Bronchial epithelial cell (primary cell): ENCODE measurements at regions not wholly inside any gene's neighbourhood (a gene's known extent, or its start where the extent isn't known, plus 50 kb on each side); places are given as distances from the start of the nearest gene placed in this dataset.

ENCODE experiments used
- DNase-seq: peaks from one replicate; pipeline ENCODE4 v3.0.0-alpha.2; 2010; ENCODE audit warnings: low read depth
- FAIRE-seq: peaks from 2 replicates; lab custom pipeline; 2011; peaks lifted over from hg19 to GRCh38; lab: Jason Lieb, UNC
- H3K27me3 ChIP-seq: 2 replicates; pipeline ENCODE4 v1.5.1; 2011; ENCODE audit warnings: low read length; ENCODE audit not compliant: control insufficient read depth, insufficient read depth
- H3K36me3 ChIP-seq: 2 replicates; pipeline ENCODE4 v1.5.1; 2011; ENCODE audit warnings: low read length; ENCODE audit not compliant: control insufficient read depth, insufficient read depth
- H3K4me3 ChIP-seq: 2 replicates; pipeline ENCODE4 v1.5.1; 2011; ENCODE audit warnings: mild to moderate bottlenecking, low read depth, low read length, control low read depth
- CTCF ChIP-seq: IDR thresholded peaks from 2 replicates; pipeline ENCODE4 v1.5.1; 2011; ENCODE audit warnings: mild to moderate bottlenecking, moderate library complexity, low read length, control low read depth, inconsistent platforms; ENCODE audit not compliant: insufficient read depth, severe bottlenecking

DNA sequence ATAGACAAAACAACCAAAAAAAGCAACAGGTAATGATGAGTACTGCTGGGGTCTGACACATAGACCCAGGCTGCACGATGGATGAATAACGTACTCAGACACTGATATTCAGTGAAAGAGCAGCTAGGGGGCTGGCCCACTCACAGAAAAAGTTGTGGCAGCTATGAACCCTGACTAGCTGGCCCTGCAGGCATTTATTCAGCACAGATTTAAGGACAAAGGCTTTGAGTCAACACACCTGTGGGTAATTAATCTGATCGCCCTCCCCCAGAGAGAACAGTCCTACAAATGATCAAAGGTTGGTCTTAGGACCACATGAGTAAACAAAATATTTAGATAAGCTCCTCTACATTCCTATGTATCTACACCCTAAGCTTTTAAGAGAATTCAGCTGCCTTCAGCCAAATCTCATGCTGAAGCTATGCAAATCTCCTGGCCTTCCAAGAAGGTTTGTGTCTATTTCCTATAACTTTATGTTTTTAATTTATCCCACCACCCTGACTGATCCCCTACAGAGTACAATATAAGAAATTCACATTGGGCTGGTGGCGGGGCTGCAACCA, 81.7 kb upstream of the NXT1 start:
- H3K36me3 ChIP-seq, result no peaks in the 10 kb centered on the region
- FAIRE-seq (no peak), DNase-seq (no peak)
- no peak overlapping the region for H3K4me3 ChIP-seq
- no peak for TF ChIP-seq CTCF
- no peaks in the 10 kb centered on the region for H3K27me3 ChIP-seq

DNA sequence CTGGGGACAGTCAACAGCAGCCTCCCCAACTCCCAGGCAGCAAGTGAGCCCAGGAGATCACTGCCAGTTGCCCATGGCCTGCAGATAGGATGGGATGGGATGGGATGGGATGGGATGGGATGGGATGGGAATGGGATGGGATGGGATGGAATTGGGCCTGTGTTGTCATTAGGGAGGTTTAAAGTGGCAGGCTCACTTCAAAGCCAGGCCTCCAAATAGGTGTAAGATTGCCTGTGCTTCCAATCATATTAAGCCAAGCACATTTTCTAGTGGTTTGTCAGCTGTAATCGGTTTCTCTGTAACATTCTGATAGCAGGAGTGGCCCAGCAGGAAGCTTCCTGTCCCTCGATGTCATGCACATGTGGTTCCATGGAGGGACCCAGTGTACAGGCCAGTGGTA, 82.7 kb upstream of the NXT1 start:
- Histone ChIP-seq H3K27me3 (no peaks in the 10 kb centered on the region), H3K36me3 (no peaks in the 10 kb centered on the region), H3K4me3 (no peak overlapping the region)
- FAIRE-seq (no peak), DNase-seq (no peak)
- no peak for TF ChIP-seq CTCF

DNA sequence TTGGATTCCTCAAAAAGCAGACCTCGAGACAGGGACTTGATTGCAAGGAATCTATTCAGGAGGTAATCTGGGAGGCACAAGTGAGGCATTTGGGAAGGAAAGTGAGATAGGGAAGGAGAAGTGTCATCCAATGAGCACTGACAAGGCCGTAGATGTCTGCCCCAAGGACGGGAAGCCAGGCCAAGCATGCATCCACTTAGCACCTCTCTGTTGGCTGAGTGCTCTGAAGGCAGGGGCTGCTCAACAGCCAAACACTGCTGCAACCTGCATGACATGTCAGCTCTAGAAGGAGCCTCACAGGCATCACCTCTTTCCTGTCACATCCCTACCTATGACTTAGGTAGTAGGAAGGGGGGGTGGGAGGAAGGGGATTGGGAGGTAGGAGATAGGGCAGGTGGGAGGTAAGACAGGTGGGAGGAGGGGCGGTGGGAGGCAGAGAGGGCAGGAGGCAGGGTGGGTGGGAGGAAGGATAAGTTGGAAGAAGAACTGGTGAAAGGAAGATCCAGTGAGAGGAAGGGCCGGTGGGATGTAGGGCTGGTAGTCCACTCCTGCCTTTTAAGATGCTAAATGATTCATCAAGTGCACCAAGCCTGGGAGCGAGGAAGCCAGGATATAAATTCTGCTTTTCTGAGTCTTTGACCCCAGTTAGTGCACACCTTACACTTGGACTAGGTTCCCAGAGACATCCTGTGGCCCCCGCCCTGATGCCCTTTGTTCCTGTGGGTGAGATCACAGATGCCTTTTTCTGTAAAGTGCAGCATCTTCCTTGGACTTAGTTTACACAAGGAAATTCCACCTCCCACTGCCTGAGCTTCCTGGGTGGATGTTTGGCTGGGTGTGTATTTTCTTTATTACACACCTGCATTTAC, 83.8 kb upstream of the NXT1 start:
- Histone ChIP-seq H3K36me3 (no peaks in the 10 kb centered on the region), H3K27me3 (no peaks in the 10 kb centered on the region), H3K4me3 (no peak overlapping the region)
- DNase-seq (no peak), FAIRE-seq (no peak)
- no peak for TF ChIP-seq CTCF

GRCh38 chr20:23265226-23265625, 85.4 kb upstream of the NXT1 start:
- FAIRE-seq (no peak), DNase-seq (no peak)
- no peak overlapping the region for H3K4me3 ChIP-seq
- H3K36me3 ChIP-seq, result no peaks in the 10 kb centered on the region
- TF ChIP-seq CTCF, result no peak
- H3K27me3 ChIP-seq, result no peaks in the 10 kb centered on the region

- FAIRE-seq (no peak), DNase-seq (no peak)
- H3K27me3 ChIP-seq, result no peaks in the 10 kb centered on the region
- no peak overlapping the region for H3K4me3 ChIP-seq
- no peaks in the 10 kb centered on the region for H3K36me3 ChIP-seq
- no peak for TF ChIP-seq CTCF
Measured at GRCh38 chr20:23264545-23264944, 86.0 kb upstream of the NXT1 start.
